Pancreas (tissue), 10 donors: ENCODE measurements at regions not wholly inside any gene's neighbourhood (a gene's known extent, or its start where the extent isn't known, plus 50 kb on each side); places are given as distances from the start of the nearest gene placed in this dataset.

Experiments used
- ATAC-seq, 4 donors: fragments of 200-7000 bp; cut with Tn5 transposase; one replicate each; pipeline versions ENCODE4 v1.8.0 to v1.9.1; 2020; ENCODE audit warnings: mild to moderate bottlenecking in 4 of 4, moderate library complexity in 4 of 4
- DNase-seq, 6 donors: peaks; one replicate each; pipeline ENCODE4 v3.0.0-alpha.2; 2020
- FAIRE-seq: peaks from 2 replicates; lab custom pipeline; 2012; peaks lifted over from hg19 to GRCh38; lab: Jason Lieb, UNC
- H3K27ac ChIP-seq, 4 donors: fragments of 200-600 bp; sonication (generic); 1 replicate in 3 of 4; 2 replicates in 1 of 4; pipeline versions ENCODE4 v1.5.0 to v1.8.0; 2020
- H3K27me3 ChIP-seq, 4 donors: fragments of 200-600 bp; one replicate each; pipeline ENCODE4 v1.8.0; 2021
- H3K36me3 ChIP-seq, 3 donors: fragments of 200-600 bp; sonication (generic) in 1 of 3; one replicate each; pipeline versions ENCODE4 v1.5.0 to v1.8.0; 2020 to 2021
- H3K4me1 ChIP-seq, 3 donors: fragments of 200-600 bp; one replicate each; pipeline ENCODE4 v1.8.0; 2021
- H3K4me3 ChIP-seq, 4 donors: fragments of 200-600 bp; sonication (generic) in 2 of 4; one replicate each; pipeline versions ENCODE4 v1.5.0 to v1.8.0; 2020 to 2021
- H3K9me3 ChIP-seq, 4 donors: fragments of 200-600 bp; one replicate each; pipeline ENCODE4 v1.8.0; 2021
- WGBS, 2 donors: extraction: QIAGEN DNeasy Blood & Tissue Kit; methylation state at CpG; one replicate each; pipeline ENCODE4 v1.1.7; 2013; 5-methylcytosine and 5-hydroxymethylcytosine counted together
- intact Hi-C, 3 donors: fragments of 100-400 bp; cut with DNase I; formaldehyde crosslinking; loops; one replicate each; pipeline versions ENCODE4 v1.11.1 to v1.14.2; 2022
- TF ChIP-seq, protein P1 (sequence below), 4 donors: fragments of 200-600 bp; sonication (generic) in 3 of 4; IDR thresholded peaks; one replicate each; pipeline versions ENCODE4 v1.5.0 to v1.8.0; 2021; ENCODE audit warnings: antibody characterized with exemption in 4 of 4
- donor health status: healthy with polysubstance abuse.
- donor health status: DM: no; HTN: no; CAD: no; lungs with moderate emphysema.
- donor health status: DM: no; HTN: no; CAD: no.
- donor health status: control.
- donor health status: control.
- donor health status: Bipolar disorder and iron deficiency.
- donor health status: DM: yes; HTN: yes; CAD: no.
- donor health status: DM: no; HTN: no; CAD: no.
- donor health status: DM: no; HTN: no; CAD: no.
- donor health status: DM: yes; HTN: yes; CAD: no.

DNA sequence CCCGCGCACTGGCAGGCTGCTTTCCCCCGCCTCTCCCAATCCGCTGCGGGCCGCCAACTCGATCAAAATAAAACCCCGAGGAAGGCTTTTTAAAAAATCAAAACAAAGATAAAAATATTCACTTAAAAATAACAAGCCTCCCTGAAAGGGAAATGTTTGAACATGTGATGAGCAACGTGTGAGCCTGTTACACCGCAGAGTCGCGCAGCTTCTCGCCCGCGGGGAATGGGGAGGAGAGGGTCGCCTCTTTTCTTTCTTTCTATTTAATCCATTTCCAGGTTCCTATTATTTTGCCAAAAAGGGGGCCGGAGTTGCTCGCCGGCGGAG is 326.0 kb upstream of the F9 start:
- H3K36me3 ChIP-seq: no peaks in the 10 kb centered on the region
- TF ChIP-seq, protein P1, sequence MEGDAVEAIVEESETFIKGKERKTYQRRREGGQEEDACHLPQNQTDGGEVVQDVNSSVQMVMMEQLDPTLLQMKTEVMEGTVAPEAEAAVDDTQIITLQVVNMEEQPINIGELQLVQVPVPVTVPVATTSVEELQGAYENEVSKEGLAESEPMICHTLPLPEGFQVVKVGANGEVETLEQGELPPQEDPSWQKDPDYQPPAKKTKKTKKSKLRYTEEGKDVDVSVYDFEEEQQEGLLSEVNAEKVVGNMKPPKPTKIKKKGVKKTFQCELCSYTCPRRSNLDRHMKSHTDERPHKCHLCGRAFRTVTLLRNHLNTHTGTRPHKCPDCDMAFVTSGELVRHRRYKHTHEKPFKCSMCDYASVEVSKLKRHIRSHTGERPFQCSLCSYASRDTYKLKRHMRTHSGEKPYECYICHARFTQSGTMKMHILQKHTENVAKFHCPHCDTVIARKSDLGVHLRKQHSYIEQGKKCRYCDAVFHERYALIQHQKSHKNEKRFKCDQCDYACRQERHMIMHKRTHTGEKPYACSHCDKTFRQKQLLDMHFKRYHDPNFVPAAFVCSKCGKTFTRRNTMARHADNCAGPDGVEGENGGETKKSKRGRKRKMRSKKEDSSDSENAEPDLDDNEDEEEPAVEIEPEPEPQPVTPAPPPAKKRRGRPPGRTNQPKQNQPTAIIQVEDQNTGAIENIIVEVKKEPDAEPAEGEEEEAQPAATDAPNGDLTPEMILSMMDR (IDR thresholded peaks at IDR 0.05): no peak
- DNase-seq: no peak
- H3K9me3 ChIP-seq: no peaks in the 10 kb centered on the region
- 0 to 26% methylated on average over 20 of the region's 20 CpGs for WGBS, 2 donors
- H3K27ac ChIP-seq: peak overlapping the region in 1 of 4 donors; percentile 28
- FAIRE-seq: no peak
- ATAC-seq: peak in 3 of 4 donors; percentile 6 to 17 (median 9)
- intact Hi-C loops: no loop called here
- peak overlapping the region; percentile 20 to 51 (median 32) for H3K4me3 ChIP-seq
- peaks cover 0 to 11% (median 3%) of the 10 kb centered on the region in 4 donors for H3K27me3 ChIP-seq
- no peaks in the 10 kb centered on the region for H3K4me1 ChIP-seq

DNA sequence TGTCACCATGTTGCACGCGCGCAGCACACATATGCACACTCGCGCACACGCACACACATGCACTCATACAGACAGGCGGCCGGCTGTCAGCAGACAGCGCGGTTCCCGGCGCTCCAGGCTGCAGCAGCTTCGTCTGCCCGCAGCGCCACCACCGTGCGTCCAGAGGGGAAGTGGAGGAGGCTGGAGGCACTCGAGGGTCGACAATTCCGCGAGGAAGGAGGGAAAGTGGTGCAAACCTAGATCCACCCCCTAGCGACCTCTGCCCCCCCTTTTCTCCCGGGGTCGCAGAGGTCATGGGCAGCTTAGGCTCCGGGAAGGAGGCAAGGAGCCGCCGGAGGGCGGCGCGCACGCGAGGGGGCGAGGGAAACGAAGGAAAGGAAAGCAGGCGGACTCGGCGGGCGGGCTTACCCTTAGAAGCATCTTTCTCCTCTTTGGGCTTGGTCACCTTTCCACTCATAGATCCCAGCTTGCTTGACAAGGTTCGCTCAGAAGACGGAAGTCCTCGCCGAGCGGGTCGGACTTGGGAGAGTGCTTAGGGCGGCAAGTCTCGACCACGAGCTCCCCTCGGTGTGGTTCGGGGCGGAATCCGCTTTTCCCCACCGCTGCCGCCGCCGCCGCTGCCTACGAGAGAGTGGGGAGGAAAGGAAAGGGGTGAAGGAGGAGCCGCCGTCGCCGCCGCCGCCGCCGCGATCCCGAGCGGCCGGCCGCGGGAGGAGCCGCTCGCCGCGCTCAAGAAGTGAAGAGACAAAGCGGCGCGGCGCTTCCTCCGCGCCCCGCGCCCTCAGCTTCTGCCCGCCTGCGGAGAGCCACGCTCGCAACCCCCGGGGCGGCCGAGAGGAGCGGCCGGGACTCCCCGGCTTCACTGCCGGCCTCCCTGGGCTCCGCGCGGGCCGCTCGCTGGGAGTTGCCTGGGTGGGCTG is 326.6 kb upstream of the F9 start:
- peak in 3 of 6 donors; percentile 41 to 68 (median 61) for DNase-seq
- H3K27me3 ChIP-seq: peaks cover 0 to 11% (median 3%) of the 10 kb centered on the region in 4 donors
- H3K9me3 ChIP-seq: no peaks in the 10 kb centered on the region
- H3K4me1 ChIP-seq: no peaks in the 10 kb centered on the region
- FAIRE-seq: no peak
- peak overlapping the region in 1 of 4 donors; percentile 28 for H3K27ac ChIP-seq
- intact Hi-C loops: no loop called here
- 1 to 20% methylated on average over 79 to 90 of the region's 99 CpGs for WGBS, 2 donors
- TF ChIP-seq, protein P1 (IDR thresholded peaks at IDR 0.05): no peak
- no peaks in the 10 kb centered on the region for H3K36me3 ChIP-seq
- ATAC-seq: peak; percentile 42 to 62 (median 52)
- H3K4me3 ChIP-seq: peak overlapping the region in 3 of 4 donors; percentile 20 to 51 (median 43)

DNA sequence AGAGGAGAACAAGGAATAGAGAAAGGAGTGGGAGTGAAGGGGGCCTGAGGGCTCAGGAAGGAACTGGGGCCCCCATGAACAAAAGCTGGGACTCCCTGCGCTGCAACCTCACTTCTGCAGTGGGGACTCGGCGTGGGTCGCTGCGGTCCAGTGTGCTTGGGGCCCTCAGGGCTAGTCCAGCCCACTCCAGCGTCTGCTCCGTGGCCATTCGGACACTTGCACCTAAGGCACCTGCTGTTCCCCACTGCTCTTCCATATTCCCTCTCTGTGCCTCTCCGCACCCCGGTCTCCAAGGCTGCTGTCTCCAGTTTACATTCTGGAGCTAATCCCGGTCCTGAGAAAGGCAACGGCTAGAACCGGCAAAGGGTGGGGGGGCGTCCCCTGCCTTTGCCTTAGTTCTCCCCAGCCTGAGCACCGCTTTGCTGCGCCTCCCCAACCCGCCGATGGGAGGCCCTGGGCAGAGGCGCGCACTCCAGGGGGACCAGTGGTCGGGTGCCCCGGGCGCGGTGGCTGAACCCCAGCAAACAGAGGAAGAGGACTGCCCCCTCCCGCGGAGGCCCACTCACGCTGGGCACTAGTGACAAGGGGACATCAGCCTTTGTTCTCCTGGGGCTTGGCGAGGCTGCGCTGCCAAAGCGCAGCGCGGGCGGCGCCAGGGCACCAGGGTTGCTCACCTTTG is 327.7 kb upstream of the F9 start:
- no peak overlapping the region for H3K27ac ChIP-seq
- TF ChIP-seq, protein P1 (IDR thresholded peaks at IDR 0.05): no peak
- peak in 2 of 6 donors; percentile 57 to 74 for DNase-seq
- FAIRE-seq: no peak
- no peaks in the 10 kb centered on the region for H3K4me1 ChIP-seq
- H3K36me3 ChIP-seq: no peaks in the 10 kb centered on the region
- WGBS, 2 donors: 15 to 24% methylated on average over 34 of the region's 34 CpGs
- H3K27me3 ChIP-seq: peaks cover 0 to 11% (median 3%) of the 10 kb centered on the region in 4 donors
- H3K4me3 ChIP-seq: peak overlapping the region in 1 of 4 donors; percentile 51
- peak in 1 of 4 donors; percentile 6 for ATAC-seq
- H3K9me3 ChIP-seq: no peaks in the 10 kb centered on the region
- intact Hi-C loops: no loop called here

DNA sequence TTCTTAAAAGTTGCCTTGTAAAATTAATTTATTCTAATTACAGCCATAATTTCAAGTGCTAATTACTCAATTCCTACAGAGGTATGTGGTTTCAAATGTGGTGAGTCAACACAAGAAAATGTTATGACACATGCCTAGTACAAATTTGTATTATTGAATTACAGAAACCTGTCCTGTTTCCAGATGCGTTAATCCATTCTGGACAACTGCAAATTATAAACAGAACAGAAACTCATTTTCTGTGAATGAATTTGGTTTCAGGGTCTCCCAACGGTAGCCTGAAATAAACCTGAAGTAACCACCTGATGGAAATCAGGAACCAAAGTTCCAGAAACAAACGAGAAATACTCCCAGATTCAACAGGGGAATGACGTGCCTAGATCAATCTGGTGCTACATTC is 328.6 kb upstream of the F9 start:
- H3K27ac ChIP-seq: no peak overlapping the region
- WGBS, 2 donors: 34 to 59% methylated on average over 4 of the region's 4 CpGs
- H3K9me3 ChIP-seq: no peaks in the 10 kb centered on the region
- no peak for FAIRE-seq
- peaks cover 0 to 11% (median 2%) of the 10 kb centered on the region in 4 donors for H3K27me3 ChIP-seq
- H3K4me1 ChIP-seq: no peaks in the 10 kb centered on the region
- intact Hi-C loops: no loop called here
- TF ChIP-seq, protein P1 (IDR thresholded peaks at IDR 0.05): no peak
- H3K36me3 ChIP-seq: no peaks in the 10 kb centered on the region
- no peak for ATAC-seq
- H3K4me3 ChIP-seq: no peak overlapping the region
- no peak for DNase-seq
